ENCODE measurements at regions not wholly inside any gene's neighbourhood (a gene's known extent, or its start where the extent isn't known, plus 50 kb on each side); places are given as distances from the start of the nearest gene placed in this dataset.

- intact Hi-C loops (cut with DNase I): no loop called here
- Histone ChIP-seq H3K4me3 (no peak overlapping the region), H3K36me3 (replicated peaks in 1 of 2) (no peaks in the 10 kb centered on the region), H3K27ac (no peak overlapping the region), H3K4me1 (replicated peaks in 1 of 2) (no peaks in the 10 kb centered on the region), H3K9me3 (replicated peaks in 1 of 3) (no peaks in the 10 kb centered on the region), H3K27me3 (peaks cover 8% of the 10 kb centered on the region)
- no peak for DNase-seq
- WGBS, 4 donors: 76 to 87% (median 83%) methylated on average over 2 of the region's 2 CpGs
- TF ChIP-seq POLR2A (IDR thresholded peaks at IDR 0.05): no peak
- no peak for TF ChIP-seq CTCF (IDR thresholded peaks at IDR 0.05)
These were observed 207.4 kb downstream of the MYLK4 start for GRCh38 chr6:2543321-2543720.

GRCh38 chr6:2542858-2543218 lies 207.9 kb downstream of the MYLK4 start:
- no peak overlapping the region for H3K27ac ChIP-seq
- peak in 1 of 7 donors; percentile 8 for DNase-seq
- 58 to 68% (median 62%) methylated on average over 4 of the region's 4 CpGs for WGBS, 4 donors
- H3K36me3 ChIP-seq (replicated peaks in 1 of 2): no peaks in the 10 kb centered on the region
- no peak overlapping the region for H3K4me3 ChIP-seq
- no peaks in the 10 kb centered on the region for H3K9me3 ChIP-seq (replicated peaks in 1 of 3)
- intact Hi-C loops (cut with DNase I): no loop called here
- TF ChIP-seq CTCF (IDR thresholded peaks at IDR 0.05) (no peak), POLR2A (IDR thresholded peaks at IDR 0.05) (no peak)
- H3K4me1 ChIP-seq (replicated peaks in 1 of 2): no peaks in the 10 kb centered on the region
- peaks cover 8% of the 10 kb centered on the region for H3K27me3 ChIP-seq

GRCh38 chr6:2542101-2542857 lies 208.4 kb downstream of the MYLK4 start:
- Histone ChIP-seq H3K27me3 (peaks cover 8% of the 10 kb centered on the region), H3K9me3 (replicated peaks in 1 of 3) (no peaks in the 10 kb centered on the region), H3K36me3 (replicated peaks in 1 of 2) (no peaks in the 10 kb centered on the region), H3K4me3 (no peak overlapping the region), H3K4me1 (replicated peaks in 1 of 2) (no peaks in the 10 kb centered on the region), H3K27ac (no peak overlapping the region)
- 67 to 84% (median 76%) methylated on average over 8 of the region's 8 CpGs for WGBS, 4 donors
- intact Hi-C loops (cut with DNase I): no loop called here
- TF ChIP-seq POLR2A (IDR thresholded peaks at IDR 0.05) (no peak), CTCF (IDR thresholded peaks at IDR 0.05) (no peak)
- no peak for DNase-seq

- no peak for DNase-seq
- intact Hi-C loops (cut with DNase I): no loop called here
- H3K36me3 ChIP-seq (replicated peaks in 1 of 2): no peaks in the 10 kb centered on the region
- H3K4me3 ChIP-seq: no peak overlapping the region
- H3K4me1 ChIP-seq (replicated peaks in 1 of 2): no peaks in the 10 kb centered on the region
- H3K9me3 ChIP-seq (replicated peaks in 1 of 3): no peaks in the 10 kb centered on the region
- 52 to 87% (median 71%) methylated on average over 5 to 6 of the region's 6 CpGs for WGBS, 4 donors
- TF ChIP-seq POLR2A (IDR thresholded peaks at IDR 0.05): no peak
- TF ChIP-seq CTCF (IDR thresholded peaks at IDR 0.05): no peak
- no peaks in the 10 kb centered on the region for H3K27me3 ChIP-seq
- no peak overlapping the region for H3K27ac ChIP-seq
These were observed 214.3 kb downstream of the MYLK4 start for GRCh38 chr6:2536451-2536850.

All from adrenal gland (tissue), 9 donors.